ENCODE measurements at regions not wholly inside any gene's neighbourhood (a gene's known extent, or its start where the extent isn't known, plus 50 kb on each side); places are given as distances from the start of the nearest gene placed in this dataset.
A peak's percentile ranks its signal among the peaks of the same experiment; 100 is the strongest.

DNA sequence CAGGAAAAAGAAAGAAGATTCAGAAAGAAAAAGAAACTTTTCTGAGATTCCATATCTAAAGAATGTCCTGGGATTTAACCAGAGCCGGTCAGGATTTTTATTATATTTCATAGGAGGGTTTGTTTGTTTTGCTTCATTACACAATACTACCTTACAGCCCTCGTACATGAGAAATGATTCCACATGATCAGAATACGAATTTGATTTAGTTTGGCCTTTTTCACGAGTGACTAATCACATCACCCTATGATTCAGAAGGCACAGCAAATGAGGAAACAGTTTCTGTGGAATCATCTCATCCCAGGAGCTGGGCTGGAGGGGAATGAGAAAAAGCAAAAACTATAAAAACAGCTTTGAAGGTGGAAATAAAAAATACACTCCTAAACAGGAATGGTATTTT, 54.7 kb upstream of the VWC2 start:
- H3K4me3 Mint-ChIP-seq (ENCODE audit: unreplicated experiment) = no peak overlapping the region
- no peak overlapping the region for H3K9ac ChIP-seq (ENCODE audit: low read length)
- H3K4me2 ChIP-seq (ENCODE audit: low read length) = no peak overlapping the region
- no peaks in the 10 kb centered on the region for H3K9me3 ChIP-seq (ENCODE audit: insufficient read depth, low read depth, low read length)
- TF ChIP-seq, protein P1, sequence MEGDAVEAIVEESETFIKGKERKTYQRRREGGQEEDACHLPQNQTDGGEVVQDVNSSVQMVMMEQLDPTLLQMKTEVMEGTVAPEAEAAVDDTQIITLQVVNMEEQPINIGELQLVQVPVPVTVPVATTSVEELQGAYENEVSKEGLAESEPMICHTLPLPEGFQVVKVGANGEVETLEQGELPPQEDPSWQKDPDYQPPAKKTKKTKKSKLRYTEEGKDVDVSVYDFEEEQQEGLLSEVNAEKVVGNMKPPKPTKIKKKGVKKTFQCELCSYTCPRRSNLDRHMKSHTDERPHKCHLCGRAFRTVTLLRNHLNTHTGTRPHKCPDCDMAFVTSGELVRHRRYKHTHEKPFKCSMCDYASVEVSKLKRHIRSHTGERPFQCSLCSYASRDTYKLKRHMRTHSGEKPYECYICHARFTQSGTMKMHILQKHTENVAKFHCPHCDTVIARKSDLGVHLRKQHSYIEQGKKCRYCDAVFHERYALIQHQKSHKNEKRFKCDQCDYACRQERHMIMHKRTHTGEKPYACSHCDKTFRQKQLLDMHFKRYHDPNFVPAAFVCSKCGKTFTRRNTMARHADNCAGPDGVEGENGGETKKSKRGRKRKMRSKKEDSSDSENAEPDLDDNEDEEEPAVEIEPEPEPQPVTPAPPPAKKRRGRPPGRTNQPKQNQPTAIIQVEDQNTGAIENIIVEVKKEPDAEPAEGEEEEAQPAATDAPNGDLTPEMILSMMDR (IDR thresholded peaks at IDR 0.05; ENCODE audit: insufficient read depth, low read depth, low read length) = no peak
- TF ChIP-seq EZH2 (IDR thresholded peaks at IDR 0.05; ENCODE audit: insufficient read depth, low read length) = no peak
- FAIRE-seq = no peak
- H3K27me3 Mint-ChIP-seq (ENCODE audit: low read depth, unreplicated experiment) = peaks cover 8% of the 10 kb centered on the region
- H3K36me3 Mint-ChIP-seq (ENCODE audit: low read depth, unreplicated experiment) = no peaks in the 10 kb centered on the region
- H3K4me1 ChIP-seq (ENCODE audit: insufficient read depth, low read length) = no peaks in the 10 kb centered on the region
- no peaks in the 10 kb centered on the region for H3K27me3 ChIP-seq (ENCODE audit: insufficient read depth, low read length)
- H3K4me1 Mint-ChIP-seq (ENCODE audit: low read depth, unreplicated experiment) = peaks cover 6% of the 10 kb centered on the region
- no peak overlapping the region for H3K27ac ChIP-seq (ENCODE audit: low read depth, low read length)
- peak overlapping the region; percentile 66 for H3K27ac Mint-ChIP-seq (ENCODE audit: unreplicated experiment)
- H3K9me3 Mint-ChIP-seq (ENCODE audit: unreplicated experiment) = no peaks in the 10 kb centered on the region
- DNase-seq (ENCODE audit: low read depth) = no peak
- no peak overlapping the region for H2AFZ ChIP-seq (ENCODE audit: low read depth, low read length)
- H3K4me3 ChIP-seq (ENCODE audit: insufficient read depth, low read depth, low read length) = no peak overlapping the region
- no peaks in the 10 kb centered on the region for H3K36me3 ChIP-seq (ENCODE audit: insufficient read depth, low read length)
- H3K79me2 ChIP-seq (ENCODE audit: insufficient read depth, low read length) = no peaks in the 10 kb centered on the region
- H4K20me1 ChIP-seq (ENCODE audit: insufficient read depth, low read length) = no peaks in the 10 kb centered on the region

DNA sequence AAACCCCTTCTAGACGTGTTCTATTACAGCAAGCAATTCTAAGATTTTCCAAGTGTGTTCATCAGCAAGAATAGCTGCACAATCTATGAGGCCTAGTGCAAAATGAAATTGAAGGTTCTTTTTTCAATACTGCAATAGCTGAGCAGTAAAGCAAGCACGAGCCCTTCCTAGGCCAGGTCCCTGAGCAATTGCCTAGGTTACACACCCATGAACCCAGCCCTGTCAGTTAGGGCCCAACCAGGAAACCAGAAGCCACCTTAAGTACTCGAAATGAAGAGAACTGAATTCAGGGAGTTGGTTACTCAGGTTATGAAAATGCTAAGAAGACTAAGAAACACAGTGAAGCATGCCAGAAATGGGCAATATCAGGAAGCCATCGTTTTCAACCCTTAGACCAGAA, 52.0 kb upstream of the VWC2 start:
- H3K9me3 Mint-ChIP-seq (ENCODE audit: unreplicated experiment) = no peaks in the 10 kb centered on the region
- no peak overlapping the region for H3K27ac Mint-ChIP-seq (ENCODE audit: unreplicated experiment)
- H3K4me1 Mint-ChIP-seq (ENCODE audit: low read depth, unreplicated experiment) = peaks cover 6% of the 10 kb centered on the region
- Histone ChIP-seq H3K9ac (ENCODE audit: low read length) (no peak overlapping the region), H2AFZ (ENCODE audit: low read depth, low read length) (no peak overlapping the region), H3K9me3 (ENCODE audit: insufficient read depth, low read depth, low read length) (no peaks in the 10 kb centered on the region), H3K79me2 (ENCODE audit: insufficient read depth, low read length) (no peaks in the 10 kb centered on the region), H3K4me3 (ENCODE audit: insufficient read depth, low read depth, low read length) (no peak overlapping the region), H3K4me1 (ENCODE audit: insufficient read depth, low read length) (no peaks in the 10 kb centered on the region), H3K27ac (ENCODE audit: low read depth, low read length) (no peak overlapping the region), H4K20me1 (ENCODE audit: insufficient read depth, low read length) (no peaks in the 10 kb centered on the region), H3K4me2 (ENCODE audit: low read length) (no peak overlapping the region), H3K27me3 (ENCODE audit: insufficient read depth, low read length) (no peaks in the 10 kb centered on the region), H3K36me3 (ENCODE audit: insufficient read depth, low read length) (no peaks in the 10 kb centered on the region)
- DNase-seq (ENCODE audit: low read depth) = no peak
- no peak for FAIRE-seq
- no peaks in the 10 kb centered on the region for H3K36me3 Mint-ChIP-seq (ENCODE audit: low read depth, unreplicated experiment)
- H3K27me3 Mint-ChIP-seq (ENCODE audit: low read depth, unreplicated experiment) = no peaks in the 10 kb centered on the region
- H3K4me3 Mint-ChIP-seq (ENCODE audit: unreplicated experiment) = no peak overlapping the region
- TF ChIP-seq, protein P1 (IDR thresholded peaks at IDR 0.05; ENCODE audit: insufficient read depth, low read depth, low read length) = no peak
- TF ChIP-seq EZH2 (IDR thresholded peaks at IDR 0.05; ENCODE audit: insufficient read depth, low read length) = no peak

All from astrocyte (in vitro differentiated cells and primary cell).